ENCODE measurements at regions not wholly inside any gene's neighbourhood (a gene's known extent, or its start where the extent isn't known, plus 50 kb on each side); places are given as distances from the start of the nearest gene placed in this dataset.

DNA sequence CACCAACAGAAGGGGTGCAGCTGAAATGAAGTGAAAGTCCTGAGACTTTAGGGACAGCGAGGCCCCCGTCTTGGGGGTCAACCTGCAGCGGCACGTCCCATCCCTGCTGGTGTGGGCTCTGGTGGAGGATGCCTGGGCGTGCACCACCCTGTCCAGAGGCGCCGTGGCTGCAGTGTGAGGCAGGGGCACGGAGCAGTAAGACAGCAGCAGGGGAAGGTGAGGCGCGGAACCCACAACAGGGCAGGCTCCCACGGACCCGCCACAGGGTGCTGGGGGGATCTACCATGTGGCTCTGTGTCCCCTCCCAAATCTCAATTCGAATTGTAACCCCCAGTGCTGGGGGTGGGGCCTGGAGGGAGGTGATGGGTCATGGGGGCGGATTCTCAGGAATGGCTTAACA is 158.6 kb downstream of the SHANK2 start:
- TF ChIP-seq CTCF (IDR thresholded peaks at IDR 0.05) (no peak), POLR2AphosphoS5 (IDR thresholded peaks at IDR 0.05; ENCODE audit: low read depth, low read length) (no peak), SIN3A (IDR thresholded peaks at IDR 0.05; ENCODE audit: borderline replicate concordance, insufficient read depth, low read depth, low read length) (no peak), TCF7L2 (IDR thresholded peaks at IDR 0.05; ENCODE audit: low read depth, low read length) (no peak)
- TF ChIP-seq, protein P1, sequence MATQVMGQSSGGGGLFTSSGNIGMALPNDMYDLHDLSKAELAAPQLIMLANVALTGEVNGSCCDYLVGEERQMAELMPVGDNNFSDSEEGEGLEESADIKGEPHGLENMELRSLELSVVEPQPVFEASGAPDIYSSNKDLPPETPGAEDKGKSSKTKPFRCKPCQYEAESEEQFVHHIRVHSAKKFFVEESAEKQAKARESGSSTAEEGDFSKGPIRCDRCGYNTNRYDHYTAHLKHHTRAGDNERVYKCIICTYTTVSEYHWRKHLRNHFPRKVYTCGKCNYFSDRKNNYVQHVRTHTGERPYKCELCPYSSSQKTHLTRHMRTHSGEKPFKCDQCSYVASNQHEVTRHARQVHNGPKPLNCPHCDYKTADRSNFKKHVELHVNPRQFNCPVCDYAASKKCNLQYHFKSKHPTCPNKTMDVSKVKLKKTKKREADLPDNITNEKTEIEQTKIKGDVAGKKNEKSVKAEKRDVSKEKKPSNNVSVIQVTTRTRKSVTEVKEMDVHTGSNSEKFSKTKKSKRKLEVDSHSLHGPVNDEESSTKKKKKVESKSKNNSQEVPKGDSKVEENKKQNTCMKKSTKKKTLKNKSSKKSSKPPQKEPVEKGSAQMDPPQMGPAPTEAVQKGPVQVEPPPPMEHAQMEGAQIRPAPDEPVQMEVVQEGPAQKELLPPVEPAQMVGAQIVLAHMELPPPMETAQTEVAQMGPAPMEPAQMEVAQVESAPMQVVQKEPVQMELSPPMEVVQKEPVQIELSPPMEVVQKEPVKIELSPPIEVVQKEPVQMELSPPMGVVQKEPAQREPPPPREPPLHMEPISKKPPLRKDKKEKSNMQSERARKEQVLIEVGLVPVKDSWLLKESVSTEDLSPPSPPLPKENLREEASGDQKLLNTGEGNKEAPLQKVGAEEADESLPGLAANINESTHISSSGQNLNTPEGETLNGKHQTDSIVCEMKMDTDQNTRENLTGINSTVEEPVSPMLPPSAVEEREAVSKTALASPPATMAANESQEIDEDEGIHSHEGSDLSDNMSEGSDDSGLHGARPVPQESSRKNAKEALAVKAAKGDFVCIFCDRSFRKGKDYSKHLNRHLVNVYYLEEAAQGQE (IDR thresholded peaks at IDR 0.05; ENCODE audit: insufficient read depth in 1 of 2, low read depth in 2 of 2, low read length in 1 of 2): no peak
